Heart left ventricle (tissue), 13 donors: ENCODE measurements at regions not wholly inside any gene's neighbourhood (a gene's known extent, or its start where the extent isn't known, plus 50 kb on each side); places are given as distances from the start of the nearest gene placed in this dataset.

Experiments
- POLR2A ChIP-seq, 2 donors: fragments of 450-650 bp; IDR thresholded peaks; one replicate each; pipeline ENCODE4 v1.6.1; 2017; ENCODE audit warnings: antibody characterized with exemption in 2 of 2, mild to moderate bottlenecking in 2 of 2, moderate library complexity in 2 of 2
- TF ChIP-seq, protein P1 (sequence below), 12 donors: fragments of 200-600 bp; sonication (generic) in 4 of 12; IDR thresholded peaks; one replicate each; pipeline versions ENCODE4 v1.5.0 to v1.8.0; 2018 to 2022; ENCODE audit warnings: antibody characterized with exemption in 12 of 12, mild to moderate bottlenecking in 5 of 12
- donor health status: ischemic (EF 13 %, LVEDD 7.1; RV severe dilation, severe dysfunction).
- donor health status: DM: no; HTN: yes; CAD: no.
- donor health status: DM: no; HTN: no; CAD: no.
- donor health status: ischemic (EF 25% LVEDD 6.9; RV normal size, moderate dysfunction).
- donor health status: ischemic (EF 25% LVEDD 5.7; RV mildly dilated, moderate dysfunction).
- donor health status: ischemic (EF 35%, LVEDD 5.7; RV mildly dilated, moderate dysfunction).
- donor health status: nonischemic (EF 11% LVEDD 7.7; RV severe dilation, severe dysfunction).
- donor health status: DM: yes; HTN: yes; CAD: no.
- donor health status: PGD.
- donor health status: ischemic (EF 29% LVEDD 5.4; RV normal size, mild dysfunction).
- donor health status: nonischemic (EF 23%, LVEDD 6.1; RV moderate dilation, normal function).

DNA sequence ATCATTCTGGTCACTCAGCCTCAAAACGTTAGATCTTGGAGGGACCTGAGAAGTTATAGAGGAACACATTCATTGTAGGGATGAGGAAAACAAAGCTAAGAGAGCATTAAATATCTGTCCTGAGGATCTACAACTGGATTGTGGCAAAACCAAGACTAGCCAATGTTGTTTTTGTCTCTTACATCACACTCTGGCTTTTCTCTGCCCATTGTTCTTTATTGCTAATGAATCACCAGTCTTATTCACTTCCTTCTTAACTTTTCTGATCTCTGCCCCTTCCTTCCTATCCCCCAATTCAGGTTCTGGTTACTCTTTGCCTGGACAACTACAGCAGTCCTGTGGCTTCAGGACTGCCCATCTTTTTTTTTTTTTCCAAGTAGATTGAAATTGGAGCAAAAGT, 57.0 kb upstream of the PREP start:
- TF ChIP-seq, protein P1, sequence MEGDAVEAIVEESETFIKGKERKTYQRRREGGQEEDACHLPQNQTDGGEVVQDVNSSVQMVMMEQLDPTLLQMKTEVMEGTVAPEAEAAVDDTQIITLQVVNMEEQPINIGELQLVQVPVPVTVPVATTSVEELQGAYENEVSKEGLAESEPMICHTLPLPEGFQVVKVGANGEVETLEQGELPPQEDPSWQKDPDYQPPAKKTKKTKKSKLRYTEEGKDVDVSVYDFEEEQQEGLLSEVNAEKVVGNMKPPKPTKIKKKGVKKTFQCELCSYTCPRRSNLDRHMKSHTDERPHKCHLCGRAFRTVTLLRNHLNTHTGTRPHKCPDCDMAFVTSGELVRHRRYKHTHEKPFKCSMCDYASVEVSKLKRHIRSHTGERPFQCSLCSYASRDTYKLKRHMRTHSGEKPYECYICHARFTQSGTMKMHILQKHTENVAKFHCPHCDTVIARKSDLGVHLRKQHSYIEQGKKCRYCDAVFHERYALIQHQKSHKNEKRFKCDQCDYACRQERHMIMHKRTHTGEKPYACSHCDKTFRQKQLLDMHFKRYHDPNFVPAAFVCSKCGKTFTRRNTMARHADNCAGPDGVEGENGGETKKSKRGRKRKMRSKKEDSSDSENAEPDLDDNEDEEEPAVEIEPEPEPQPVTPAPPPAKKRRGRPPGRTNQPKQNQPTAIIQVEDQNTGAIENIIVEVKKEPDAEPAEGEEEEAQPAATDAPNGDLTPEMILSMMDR (IDR thresholded peaks at IDR 0.05) = no peak
- no peak for TF ChIP-seq POLR2A (IDR thresholded peaks at IDR 0.05)
